ENCODE measurements at regions not wholly inside any gene's neighbourhood (a gene's known extent, or its start where the extent isn't known, plus 50 kb on each side); places are given as distances from the start of the nearest gene placed in this dataset.

GRCh38 chr11:121794671-121795141 lies 321.3 kb downstream of the BLID start:
- no peak for DNase-seq (ENCODE audit: low spot score)

- DNase-seq (ENCODE audit: low spot score) = no peak
Measured at GRCh38 chr11:121793916-121794315, 322.1 kb downstream of the BLID start.

DNA sequence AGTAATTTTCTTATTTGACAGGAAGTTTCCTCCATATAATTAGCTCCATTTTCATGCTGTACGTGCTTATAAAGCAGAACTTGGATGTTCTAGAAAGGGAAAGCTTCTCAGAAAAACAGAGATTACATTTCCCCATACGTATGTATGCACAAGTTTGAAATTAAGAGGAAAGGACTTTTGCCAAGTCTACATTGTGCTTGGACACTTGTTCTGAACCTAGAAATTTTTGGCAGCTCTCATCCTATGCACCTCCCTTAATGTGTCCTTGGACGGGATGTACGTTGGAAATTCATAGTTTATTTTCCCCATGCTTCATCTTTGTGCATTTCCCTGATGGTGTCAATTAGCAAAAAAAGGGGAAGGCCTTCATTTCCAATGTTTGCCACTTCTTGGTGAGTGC lies 322.7 kb downstream of the BLID start:
- no peak for DNase-seq (ENCODE audit: low spot score)

- no peak for DNase-seq (ENCODE audit: low spot score)
Measured at GRCh38 chr11:121792185-121792584, 323.8 kb downstream of the BLID start.

- DNase-seq (ENCODE audit: low spot score) = no peak
Measured at GRCh38 chr11:121790430-121790829, 325.6 kb downstream of the BLID start.

DNA sequence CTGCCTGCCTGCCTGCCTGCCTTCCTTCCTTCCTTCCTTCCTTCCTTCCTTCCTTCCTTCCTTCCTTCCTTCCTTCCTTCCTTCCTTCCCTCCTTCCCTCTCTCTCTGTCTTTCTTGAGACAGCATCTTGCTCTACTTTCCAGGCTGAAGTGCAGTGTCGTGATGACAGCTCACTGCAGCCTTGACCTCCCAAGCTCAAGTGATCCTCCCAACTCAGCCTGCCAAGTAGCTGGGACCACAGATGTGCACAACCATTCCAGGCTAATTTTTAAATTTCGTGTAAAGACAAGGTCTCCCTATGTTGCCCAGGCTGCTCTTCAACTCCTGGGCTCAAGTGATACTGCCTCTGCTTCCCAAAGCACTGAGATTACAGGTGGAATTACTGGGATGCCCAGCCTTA lies 328.2 kb upstream of the SORL1-AS1 start:
- DNase-seq (ENCODE audit: low spot score) = no peak

DNA sequence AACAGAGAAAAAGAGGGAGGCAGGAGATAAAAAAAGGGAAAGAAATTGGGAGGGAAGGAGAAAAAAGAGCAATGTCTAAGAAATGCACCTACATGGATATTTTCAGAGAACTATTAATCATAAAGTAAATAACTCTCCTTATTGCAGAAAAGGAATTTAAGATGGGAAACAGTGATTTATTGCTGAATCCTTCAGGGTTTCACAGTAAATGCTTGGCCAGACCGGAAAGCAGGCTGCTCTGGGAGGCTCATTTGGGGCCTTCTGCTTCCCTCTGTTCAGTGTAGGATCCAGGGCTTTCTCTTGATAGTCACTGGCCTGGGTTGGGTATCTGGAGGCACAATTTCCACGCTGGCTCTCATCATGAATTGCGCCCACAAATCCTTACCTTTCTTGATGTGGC lies 324.3 kb upstream of the SORL1-AS1 start:
- DNase-seq (ENCODE audit: low spot score) = no peak

GRCh38 chr11:121775276-121775675 lies 322.5 kb upstream of the SORL1-AS1 start:
- DNase-seq (ENCODE audit: low spot score) = no peak

DNA sequence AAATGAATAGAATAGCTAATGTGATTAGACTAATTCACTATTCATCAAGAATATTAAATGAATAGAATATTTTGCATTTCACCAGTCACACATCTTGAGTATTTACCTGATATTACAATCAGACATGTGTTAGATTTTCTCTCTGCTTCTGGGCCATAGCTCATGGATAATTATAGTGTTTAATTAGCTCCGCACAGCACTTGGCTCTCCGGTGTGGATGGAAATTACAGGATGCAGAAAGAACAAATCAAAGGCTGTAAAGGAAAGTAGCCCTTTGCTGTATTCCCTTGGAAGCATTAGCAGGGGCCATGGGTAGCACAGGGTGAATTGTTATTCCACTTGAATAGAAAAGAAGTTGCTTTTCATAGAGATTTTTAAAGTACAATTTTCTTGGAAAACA lies 320.3 kb upstream of the SORL1-AS1 start:
- no peak for DNase-seq (ENCODE audit: low spot score)

DNA sequence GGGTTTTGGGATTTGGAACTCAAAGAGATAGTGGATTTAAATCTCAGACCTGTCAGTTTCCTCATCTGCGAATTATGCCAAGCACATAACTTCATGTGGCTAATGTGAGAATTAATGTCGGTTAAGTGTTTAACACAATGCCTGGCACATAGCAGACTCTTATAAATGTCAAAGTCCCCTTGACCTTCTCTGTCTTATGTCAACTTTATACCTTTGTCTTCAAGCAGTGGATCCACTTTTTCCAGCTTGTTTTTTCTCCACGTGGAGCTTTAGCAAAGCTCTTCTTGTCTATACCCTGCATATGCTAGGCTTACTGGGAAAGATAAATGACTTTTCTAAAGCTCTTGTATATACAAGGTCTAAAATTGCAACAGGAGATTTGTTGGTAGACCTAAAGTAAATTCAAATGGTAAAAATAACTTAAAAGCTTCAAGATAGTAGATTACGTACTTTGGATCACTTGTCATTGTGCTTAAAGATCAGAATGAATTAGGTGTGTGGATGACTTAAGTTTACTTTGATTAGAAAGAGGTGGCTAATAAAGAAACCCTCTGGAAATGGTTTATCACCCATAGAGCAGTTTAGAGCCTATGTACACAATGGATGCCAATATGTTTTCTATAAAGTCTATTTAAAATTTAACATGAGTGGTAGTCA lies 318.3 kb upstream of the SORL1-AS1 start:
- no peak for DNase-seq (ENCODE audit: low spot score)

GRCh38 chr11:121769191-121769590 lies 316.4 kb upstream of the SORL1-AS1 start:
- no peak for DNase-seq (ENCODE audit: low spot score)

GRCh38 chr11:121767433-121767832 lies 314.7 kb upstream of the SORL1-AS1 start:
- DNase-seq (ENCODE audit: low spot score) = peak; percentile 42

GRCh38 chr11:121766991-121767390 lies 314.2 kb upstream of the SORL1-AS1 start:
- no peak for DNase-seq (ENCODE audit: low spot score)

DNA sequence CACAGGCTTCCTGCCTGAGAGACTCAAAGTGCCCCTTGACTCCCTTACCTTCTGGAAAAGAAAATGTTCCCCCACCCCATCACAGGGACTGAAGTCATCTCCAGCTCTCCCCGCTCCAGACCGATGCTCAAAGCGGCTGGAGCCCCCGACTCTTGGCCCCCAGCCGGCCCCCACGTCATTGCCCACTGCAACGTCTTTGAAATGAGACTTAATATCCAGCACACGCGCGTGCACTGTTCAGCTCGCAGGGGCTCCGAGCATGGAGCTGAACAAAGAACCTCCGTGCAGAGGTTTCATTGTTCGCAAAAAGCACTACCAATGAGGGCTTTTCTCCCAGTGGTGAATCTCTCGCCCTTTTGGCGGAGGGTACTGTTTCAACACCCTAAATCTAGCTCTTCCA lies 313.4 kb upstream of the SORL1-AS1 start:
- no peak for DNase-seq (ENCODE audit: low spot score)

DNA sequence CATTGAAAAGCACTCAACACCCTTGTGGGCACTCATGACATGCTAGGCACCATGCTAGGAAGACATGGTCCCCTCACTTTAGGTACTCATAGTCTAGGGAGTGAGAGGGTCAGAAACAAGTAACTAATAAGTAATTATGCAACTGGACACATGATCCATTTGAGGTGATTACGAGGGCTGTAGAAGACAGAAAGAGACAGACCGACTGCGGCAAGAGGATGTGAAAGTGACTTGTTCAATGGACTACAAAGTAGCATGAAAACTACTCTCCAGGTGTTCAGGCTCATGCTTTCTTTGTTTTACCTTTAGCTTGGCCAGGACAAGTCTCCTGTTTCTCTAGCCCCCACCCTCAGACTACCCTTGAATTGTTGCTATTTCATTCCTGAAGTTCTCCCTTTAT lies 310.8 kb upstream of the SORL1-AS1 start:
- DNase-seq (ENCODE audit: low spot score) = peak; percentile 43

GRCh38 chr11:121762820-121763219 lies 310.1 kb upstream of the SORL1-AS1 start:
- peak; percentile 17 for DNase-seq (ENCODE audit: low spot score)

GRCh38 chr11:121761186-121761585 lies 308.4 kb upstream of the SORL1-AS1 start:
- DNase-seq (ENCODE audit: low spot score) = no peak

DNA sequence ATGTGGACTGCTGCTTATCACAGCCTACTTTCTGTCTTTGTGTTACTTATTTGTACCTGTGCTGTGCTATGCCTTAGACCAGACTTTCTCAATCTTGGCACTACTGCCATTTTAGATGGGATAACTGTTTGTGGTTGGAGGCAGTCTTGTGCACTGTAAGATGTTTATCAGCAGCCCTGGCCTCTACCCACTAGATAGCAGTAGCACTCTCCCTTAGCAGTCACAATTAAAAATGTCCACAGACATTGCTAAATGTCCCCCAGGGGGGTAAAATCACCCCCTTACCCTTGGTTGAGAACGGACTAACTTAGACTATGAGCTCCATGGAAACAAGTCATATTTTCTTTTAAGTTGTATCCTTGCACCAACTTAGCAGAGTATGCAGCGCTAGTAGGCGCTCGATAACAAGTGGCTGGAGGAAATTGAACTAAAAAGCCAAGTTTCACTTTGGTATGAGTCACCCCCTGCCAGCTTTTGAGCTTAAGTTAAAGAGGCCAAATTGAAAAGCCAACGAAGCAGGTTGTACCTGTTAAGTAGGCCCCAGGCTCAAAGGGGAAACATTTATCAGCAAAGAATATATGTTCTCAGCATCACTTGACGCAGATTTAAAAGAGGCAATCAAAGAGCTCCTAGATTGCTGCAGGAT lies 304.8 kb upstream of the SORL1-AS1 start:
- no peak for DNase-seq (ENCODE audit: low spot score)

DNA sequence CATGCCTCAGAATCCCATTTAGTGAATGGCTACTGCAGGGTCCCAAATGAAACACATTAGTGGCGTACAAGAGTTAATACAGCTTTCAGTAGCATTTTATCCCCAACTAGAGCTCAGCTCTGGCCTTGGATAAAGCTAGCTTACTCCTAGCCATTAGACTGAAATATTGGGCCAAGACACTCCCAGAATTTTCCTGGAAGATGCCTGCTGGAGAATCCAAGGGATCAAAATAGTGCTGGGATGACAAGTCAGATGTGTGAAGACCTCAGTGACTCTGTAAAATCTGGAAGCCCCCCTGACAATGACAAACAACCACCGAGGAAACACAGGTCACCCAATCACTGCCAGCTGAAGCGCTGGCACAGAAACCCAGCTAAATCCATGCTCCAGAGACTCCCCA lies 303.1 kb upstream of the SORL1-AS1 start:
- DNase-seq (ENCODE audit: low spot score) = no peak

- no peak for DNase-seq (ENCODE audit: low spot score)
Measured at GRCh38 chr11:121755191-121755590, 302.4 kb upstream of the SORL1-AS1 start.

DNA sequence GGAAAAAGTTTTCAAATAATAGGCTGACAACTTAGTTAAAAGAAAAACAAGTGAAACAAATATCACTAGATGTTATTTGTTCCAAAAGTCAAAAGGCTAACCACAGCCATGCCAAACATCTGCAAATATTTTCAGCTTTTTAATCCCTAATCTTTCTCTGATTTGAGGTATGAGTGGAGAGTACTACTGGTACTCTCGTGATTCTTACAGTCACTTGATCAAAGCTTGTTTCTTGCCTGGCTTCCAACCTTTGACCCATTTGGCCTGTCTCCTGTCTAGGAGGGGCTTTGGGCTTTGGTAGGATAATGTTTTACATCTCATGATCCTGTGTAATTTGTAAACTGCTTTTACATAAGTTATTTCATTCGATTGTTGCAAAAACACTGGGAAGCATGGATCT lies 301.8 kb upstream of the SORL1-AS1 start:
- no peak for DNase-seq (ENCODE audit: low spot score)

- DNase-seq (ENCODE audit: low spot score) = no peak
Measured at GRCh38 chr11:121749691-121750090, 296.9 kb upstream of the SORL1-AS1 start.

GRCh38 chr11:121748068-121748467 lies 295.3 kb upstream of the SORL1-AS1 start:
- DNase-seq (ENCODE audit: low spot score) = no peak

DNA sequence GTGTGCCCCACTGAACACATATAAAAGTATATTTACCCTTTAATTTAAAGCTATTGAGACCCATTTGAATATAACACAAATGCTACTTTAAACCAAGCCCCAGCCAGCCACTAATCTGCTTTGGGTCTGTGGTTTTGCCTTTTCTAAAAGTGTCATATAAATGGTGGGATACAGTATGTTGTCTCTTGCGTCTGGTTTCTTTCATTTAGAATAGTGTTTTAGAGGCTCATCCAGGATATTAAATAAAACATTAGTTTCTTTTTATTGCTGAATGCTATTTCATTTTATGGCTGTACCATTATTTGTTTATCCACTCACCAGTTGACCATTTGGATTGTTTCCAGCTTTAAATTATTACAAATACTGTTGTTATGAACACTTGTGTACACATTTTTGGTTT lies 290.5 kb upstream of the SORL1-AS1 start:
- no peak for DNase-seq (ENCODE audit: low spot score)

Data from germinal center (tissue), 1 donor.